ENCODE measurements at regions not wholly inside any gene's neighbourhood (a gene's known extent, or its start where the extent isn't known, plus 50 kb on each side); places are given as distances from the start of the nearest gene placed in this dataset.
A peak's percentile ranks its signal among the peaks of the same experiment; 100 is the strongest.

GRCh38 chr7:94182721-94183120, 178.6 kb upstream of the BET1 start:
- Histone ChIP-seq H3K79me1 (ENCODE audit: low read depth, low read length) (no peaks in the 10 kb centered on the region), H4K91ac (ENCODE audit: low read depth, low read length, poor library complexity) (no peak overlapping the region), H3K36me3 (replicated peaks in 1 of 2; ENCODE audit: control insufficient read depth in 2 of 2, insufficient read depth in 2 of 2, low read length in 2 of 2) (no peaks in the 10 kb centered on the region), H3K14ac (ENCODE audit: low read length) (no peak overlapping the region), H3K27me3 (ENCODE audit: control insufficient read depth in 3 of 3, insufficient read depth in 3 of 3, low read depth in 1 of 3, low read length in 3 of 3) (no peaks in the 10 kb centered on the region), H3K4me3 (ENCODE audit: low read length in 2 of 2) (no peak overlapping the region), H2BK120ac (ENCODE audit: low read depth, low read length) (no peak overlapping the region), H3K9me3 (replicated peaks in 1 of 2; ENCODE audit: control insufficient read depth in 2 of 2, insufficient read depth in 1 of 2, low read depth in 1 of 2, low read length in 2 of 2) (peaks cover 2 to 30% of the 10 kb centered on the region in 2 donors), H3K18ac (ENCODE audit: low read length) (no peak overlapping the region), H3K4ac (ENCODE audit: low read length) (no peak overlapping the region), H2AFZ (ENCODE audit: low read length) (peak overlapping the region; percentile 77), H3K4me1 (ENCODE audit: control insufficient read depth in 2 of 2, insufficient read depth in 1 of 2, low read depth in 1 of 2, low read length in 2 of 2) (peaks cover 0 to 21% of the 10 kb centered on the region in 2 donors), H3K23ac (ENCODE audit: low read depth, low read length, poor library complexity) (no peak overlapping the region), H3K4me2 (ENCODE audit: insufficient read depth, low read length, poor library complexity, severe bottlenecking) (no peak overlapping the region), H3K27ac (replicated peaks; ENCODE audit: low read length) (no peak overlapping the region), H2BK12ac (ENCODE audit: low read length) (no peak overlapping the region), H2BK5ac (ENCODE audit: low read length) (no peak overlapping the region), H4K8ac (ENCODE audit: low read depth, low read length) (no peak overlapping the region), H2BK15ac (ENCODE audit: low read length) (no peak overlapping the region), H2AK5ac (ENCODE audit: low read depth, low read length) (no peak overlapping the region), H3K9ac (ENCODE audit: low read depth, low read length, poor library complexity) (no peak overlapping the region)
- WGBS, 2 donors (ENCODE audit: extremely low coverage in 2 of 2, insufficient read length in 2 of 2, insufficient replicate concordance in 1 of 2): no CpG with 5 or more reads among the region's 3 CpGs
- DNase-seq (ENCODE audit: low spot score): no peak

- H3K4me3 ChIP-seq (ENCODE audit: low read length in 2 of 2): no peak overlapping the region
- DNase-seq (ENCODE audit: low spot score): peak; percentile 35
Observed at GRCh38 chr7:94183289-94183749, 179.2 kb upstream of the BET1 start.

DNA sequence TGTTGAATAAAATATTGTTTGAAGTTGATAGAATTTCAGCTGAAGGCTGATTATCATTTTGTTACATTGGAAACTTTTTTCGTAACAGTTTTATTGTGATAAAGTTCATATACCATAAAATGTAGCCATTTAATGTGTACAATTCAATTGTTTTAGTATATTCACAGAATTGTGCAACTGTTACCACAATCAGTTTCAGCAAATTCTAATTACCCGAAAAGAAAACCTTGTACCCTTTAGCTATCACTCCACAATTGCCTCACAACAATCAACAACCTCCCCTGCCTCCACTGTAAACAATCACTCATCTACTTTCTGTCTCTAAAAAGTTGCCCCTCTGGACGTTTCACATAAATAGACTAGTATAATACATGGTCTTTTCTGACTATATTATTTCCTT, 179.7 kb upstream of the BET1 start:
- no peak overlapping the region for H2BK120ac ChIP-seq (ENCODE audit: low read depth, low read length)
- peaks cover 0 to 21% of the 10 kb centered on the region in 2 donors for H3K4me1 ChIP-seq (ENCODE audit: control insufficient read depth in 2 of 2, insufficient read depth in 1 of 2, low read depth in 1 of 2, low read length in 2 of 2)
- H3K79me1 ChIP-seq (ENCODE audit: low read depth, low read length): no peaks in the 10 kb centered on the region
- WGBS, 2 donors (ENCODE audit: extremely low coverage in 2 of 2, insufficient read length in 2 of 2, insufficient replicate concordance in 1 of 2): no CpG with 5 or more reads among the region's 3 CpGs
- H4K8ac ChIP-seq (ENCODE audit: low read depth, low read length): no peak overlapping the region
- H2BK12ac ChIP-seq (ENCODE audit: low read length): no peak overlapping the region
- no peak overlapping the region for H2AK5ac ChIP-seq (ENCODE audit: low read depth, low read length)
- H3K4me2 ChIP-seq (ENCODE audit: insufficient read depth, low read length, poor library complexity, severe bottlenecking): no peak overlapping the region
- H3K18ac ChIP-seq (ENCODE audit: low read length): no peak overlapping the region
- peak overlapping the region; percentile 77 for H2AFZ ChIP-seq (ENCODE audit: low read length)
- no peak overlapping the region for H3K27ac ChIP-seq (replicated peaks; ENCODE audit: low read length)
- H3K9me3 ChIP-seq (replicated peaks in 1 of 2; ENCODE audit: control insufficient read depth in 2 of 2, insufficient read depth in 1 of 2, low read depth in 1 of 2, low read length in 2 of 2): peaks cover 2 to 40% of the 10 kb centered on the region in 2 donors
- no peak overlapping the region for H2BK5ac ChIP-seq (ENCODE audit: low read length)
- no peaks in the 10 kb centered on the region for H3K36me3 ChIP-seq (replicated peaks in 1 of 2; ENCODE audit: control insufficient read depth in 2 of 2, insufficient read depth in 2 of 2, low read length in 2 of 2)
- no peak overlapping the region for H3K14ac ChIP-seq (ENCODE audit: low read length)
- H3K9ac ChIP-seq (ENCODE audit: low read depth, low read length, poor library complexity): no peak overlapping the region
- no peak overlapping the region for H3K4ac ChIP-seq (ENCODE audit: low read length)
- no peak overlapping the region for H4K91ac ChIP-seq (ENCODE audit: low read depth, low read length, poor library complexity)
- H3K4me3 ChIP-seq (ENCODE audit: low read length in 2 of 2): no peak overlapping the region
- DNase-seq (ENCODE audit: low spot score): no peak
- no peaks in the 10 kb centered on the region for H3K27me3 ChIP-seq (ENCODE audit: control insufficient read depth in 3 of 3, insufficient read depth in 3 of 3, low read depth in 1 of 3, low read length in 3 of 3)
- no peak overlapping the region for H3K23ac ChIP-seq (ENCODE audit: low read depth, low read length, poor library complexity)
- H2BK15ac ChIP-seq (ENCODE audit: low read length): no peak overlapping the region

More at GRCh38 chr7:94183289-94183749, 179.2 kb upstream of the BET1 start:
- Histone ChIP-seq H3K27ac (replicated peaks; ENCODE audit: low read length) (peak overlapping the region; percentile 53), H3K4me2 (ENCODE audit: insufficient read depth, low read length, poor library complexity, severe bottlenecking) (no peak overlapping the region), H2BK15ac (ENCODE audit: low read length) (no peak overlapping the region), H3K9ac (ENCODE audit: low read depth, low read length, poor library complexity) (no peak overlapping the region), H2BK12ac (ENCODE audit: low read length) (no peak overlapping the region), H3K4ac (ENCODE audit: low read length) (no peak overlapping the region), H3K18ac (ENCODE audit: low read length) (no peak overlapping the region), H3K27me3 (ENCODE audit: control insufficient read depth in 3 of 3, insufficient read depth in 3 of 3, low read depth in 1 of 3, low read length in 3 of 3) (no peaks in the 10 kb centered on the region), H3K4me1 (ENCODE audit: control insufficient read depth in 2 of 2, insufficient read depth in 1 of 2, low read depth in 1 of 2, low read length in 2 of 2) (peaks cover 0 to 21% of the 10 kb centered on the region in 2 donors), H3K9me3 (replicated peaks in 1 of 2; ENCODE audit: control insufficient read depth in 2 of 2, insufficient read depth in 1 of 2, low read depth in 1 of 2, low read length in 2 of 2) (peaks cover 2 to 35% of the 10 kb centered on the region in 2 donors), H4K91ac (ENCODE audit: low read depth, low read length, poor library complexity) (no peak overlapping the region), H2AK5ac (ENCODE audit: low read depth, low read length) (no peak overlapping the region), H2AFZ (ENCODE audit: low read length) (peak overlapping the region; percentile 77), H2BK5ac (ENCODE audit: low read length) (no peak overlapping the region), H3K36me3 (replicated peaks in 1 of 2; ENCODE audit: control insufficient read depth in 2 of 2, insufficient read depth in 2 of 2, low read length in 2 of 2) (no peaks in the 10 kb centered on the region), H2BK120ac (ENCODE audit: low read depth, low read length) (no peak overlapping the region), H3K79me1 (ENCODE audit: low read depth, low read length) (no peaks in the 10 kb centered on the region), H3K14ac (ENCODE audit: low read length) (no peak overlapping the region), H3K23ac (ENCODE audit: low read depth, low read length, poor library complexity) (no peak overlapping the region), H4K8ac (ENCODE audit: low read depth, low read length) (no peak overlapping the region)
- no CpG with 5 or more reads among the region's 2 CpGs for WGBS, 2 donors (ENCODE audit: extremely low coverage in 2 of 2, insufficient read length in 2 of 2, insufficient replicate concordance in 1 of 2)

GRCh38 chr7:94188350-94188749, 184.2 kb upstream of the BET1 start:
- H3K14ac ChIP-seq (ENCODE audit: low read length): no peak overlapping the region
- H3K9me3 ChIP-seq (replicated peaks in 1 of 2; ENCODE audit: control insufficient read depth in 2 of 2, insufficient read depth in 1 of 2, low read depth in 1 of 2, low read length in 2 of 2): peaks cover 2 to 36% of the 10 kb centered on the region in 2 donors
- WGBS, 2 donors (ENCODE audit: extremely low coverage in 2 of 2, insufficient read length in 2 of 2, insufficient replicate concordance in 1 of 2): no CpG with 5 or more reads among the region's 2 CpGs
- H4K91ac ChIP-seq (ENCODE audit: low read depth, low read length, poor library complexity): no peak overlapping the region
- H3K4me1 ChIP-seq (ENCODE audit: control insufficient read depth in 2 of 2, insufficient read depth in 1 of 2, low read depth in 1 of 2, low read length in 2 of 2): peaks cover 0 to 9% of the 10 kb centered on the region in 2 donors
- H2AK5ac ChIP-seq (ENCODE audit: low read depth, low read length): no peak overlapping the region
- H3K4me2 ChIP-seq (ENCODE audit: insufficient read depth, low read length, poor library complexity, severe bottlenecking): no peak overlapping the region
- no peak overlapping the region for H3K4me3 ChIP-seq (ENCODE audit: low read length in 2 of 2)
- H3K27ac ChIP-seq (replicated peaks; ENCODE audit: low read length): no peak overlapping the region
- no peak overlapping the region for H3K4ac ChIP-seq (ENCODE audit: low read length)
- H2BK12ac ChIP-seq (ENCODE audit: low read length): no peak overlapping the region
- H2BK120ac ChIP-seq (ENCODE audit: low read depth, low read length): no peak overlapping the region
- no peak overlapping the region for H2BK15ac ChIP-seq (ENCODE audit: low read length)
- no peaks in the 10 kb centered on the region for H3K27me3 ChIP-seq (ENCODE audit: control insufficient read depth in 3 of 3, insufficient read depth in 3 of 3, low read depth in 1 of 3, low read length in 3 of 3)
- no peak overlapping the region for H2BK5ac ChIP-seq (ENCODE audit: low read length)
- no peaks in the 10 kb centered on the region for H3K36me3 ChIP-seq (replicated peaks in 1 of 2; ENCODE audit: control insufficient read depth in 2 of 2, insufficient read depth in 2 of 2, low read length in 2 of 2)
- DNase-seq (ENCODE audit: low spot score): no peak
- no peak overlapping the region for H2AFZ ChIP-seq (ENCODE audit: low read length)
- no peaks in the 10 kb centered on the region for H3K79me1 ChIP-seq (ENCODE audit: low read depth, low read length)
- no peak overlapping the region for H4K8ac ChIP-seq (ENCODE audit: low read depth, low read length)
- no peak overlapping the region for H3K9ac ChIP-seq (ENCODE audit: low read depth, low read length, poor library complexity)
- H3K18ac ChIP-seq (ENCODE audit: low read length): no peak overlapping the region
- no peak overlapping the region for H3K23ac ChIP-seq (ENCODE audit: low read depth, low read length, poor library complexity)

Data from neuronal stem cell (in vitro differentiated cells).